Mucosa of descending colon (tissue), 3 donors: ENCODE measurements at regions not wholly inside any gene's neighbourhood (a gene's known extent, or its start where the extent isn't known, plus 50 kb on each side); places are given as distances from the start of the nearest gene placed in this dataset.

Experiments
- ATAC-seq: fragments of 200-7000 bp; cut with Tn5 transposase; one replicate; pipeline ENCODE4 v1.9.1; 2020; ENCODE audit warnings: mild to moderate bottlenecking, moderate library complexity
- DNase-seq, 3 donors: peaks; one replicate each; pipeline ENCODE4 v3.0.0-alpha.2; 2020
- H3K36me3 ChIP-seq: fragments of 200-600 bp; one replicate; pipeline ENCODE4 v1.8.0; 2021; ENCODE audit warnings: low read depth, mild to moderate bottlenecking
- H3K4me1 ChIP-seq: fragments of 200-600 bp; one replicate; pipeline ENCODE4 v1.8.0; 2021; ENCODE audit warnings: low read depth, mild to moderate bottlenecking
- H3K4me3 ChIP-seq: fragments of 200-600 bp; one replicate; pipeline ENCODE4 v1.8.0; 2021; ENCODE audit warnings: mild to moderate bottlenecking
- H3K9me3 ChIP-seq: fragments of 200-600 bp; one replicate; pipeline ENCODE4 v1.8.0; 2021; ENCODE audit warnings: mild to moderate bottlenecking
- CTCF ChIP-seq: fragments of 200-600 bp; IDR thresholded peaks from one replicate; pipeline ENCODE4 v1.8.0; 2022; ENCODE audit warnings: antibody characterized with exemption, mild to moderate bottlenecking
- intact Hi-C, 2 donors: fragments of 100-400 bp; cut with DNase I in 1 of 2; cut with micrococcal nuclease in 1 of 2; formaldehyde crosslinking; loops; one replicate each; pipeline versions ENCODE4 v1.11.0 to v1.11.1; 2022; cut with DNase I, micrococcal nuclease
- donor health status: DM: no; HTN: no; CAD: no; lungs with moderate emphysema.
- donor health status: DM: no; HTN: no; CAD: no.
- donor health status: DM: no; HTN: yes; CAD: no.

GRCh38 chr5:174984863-174985262 is 260.5 kb downstream of the MSX2 start:
- no peaks in the 10 kb centered on the region for H3K4me1 ChIP-seq
- DNase-seq (no peak), ATAC-seq (no peak)
- TF ChIP-seq CTCF, result no peak
- no peak overlapping the region for H3K4me3 ChIP-seq
- intact Hi-C loops, result no loop called here
- H3K36me3 ChIP-seq, result no peaks in the 10 kb centered on the region
- no peaks in the 10 kb centered on the region for H3K9me3 ChIP-seq

DNA sequence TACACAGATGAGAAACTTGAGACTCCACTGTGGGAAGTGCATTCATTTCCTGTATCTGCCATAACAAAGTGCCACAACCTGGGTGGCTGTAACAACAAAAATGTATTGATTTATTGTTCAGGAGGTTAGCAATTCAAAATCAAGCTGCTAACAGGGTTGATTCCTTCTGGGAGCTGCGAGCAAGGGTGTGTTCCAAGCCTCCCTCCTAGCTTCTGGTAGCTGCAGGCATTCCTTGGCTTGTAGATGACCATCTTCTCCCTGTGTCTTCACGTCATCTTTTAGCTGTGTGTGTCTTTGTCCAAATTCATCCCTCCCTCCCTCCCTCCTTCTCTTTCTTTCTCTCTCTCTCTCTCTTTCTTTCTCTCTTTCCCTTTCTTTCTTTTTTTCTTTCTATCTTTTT is 258.1 kb downstream of the MSX2 start:
- H3K4me3 ChIP-seq, result no peak overlapping the region
- DNase-seq (no peak), ATAC-seq (no peak)
- TF ChIP-seq CTCF, result no peak
- no peaks in the 10 kb centered on the region for H3K36me3 ChIP-seq
- H3K4me1 ChIP-seq, result no peaks in the 10 kb centered on the region
- intact Hi-C loops, result no loop called here
- H3K9me3 ChIP-seq, result no peaks in the 10 kb centered on the region

DNA sequence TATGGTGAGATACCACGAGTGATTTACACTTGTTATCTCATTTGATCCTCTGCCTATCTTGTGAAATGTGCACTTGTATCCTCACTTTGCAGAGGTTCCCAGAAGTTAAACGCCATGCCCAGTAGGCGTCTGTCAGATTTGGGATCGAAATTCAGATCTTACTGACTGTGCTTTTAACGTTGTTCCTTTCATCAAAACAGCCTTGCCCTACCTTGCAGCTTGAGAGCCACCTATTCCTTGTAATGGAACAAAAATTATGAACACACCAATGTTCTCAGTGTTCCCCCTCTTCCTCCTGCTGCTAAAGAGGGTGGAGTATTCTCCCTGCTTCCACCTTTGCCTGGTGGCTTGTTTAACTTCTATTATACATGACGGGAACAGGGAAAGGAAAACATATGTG is 257.0 kb downstream of the MSX2 start:
- Histone ChIP-seq H3K9me3 (no peaks in the 10 kb centered on the region), H3K4me3 (no peak overlapping the region), H3K36me3 (no peaks in the 10 kb centered on the region), H3K4me1 (no peaks in the 10 kb centered on the region)
- ATAC-seq (no peak), DNase-seq (no peak)
- no peak for TF ChIP-seq CTCF
- intact Hi-C loops, result no loop called here

GRCh38 chr5:174980952-174981351 is 256.6 kb downstream of the MSX2 start:
- Histone ChIP-seq H3K4me1 (no peaks in the 10 kb centered on the region), H3K9me3 (no peaks in the 10 kb centered on the region), H3K36me3 (no peaks in the 10 kb centered on the region), H3K4me3 (no peak overlapping the region)
- TF ChIP-seq CTCF, result no peak
- intact Hi-C loops, result no loop called here
- no peak for ATAC-seq
- no peak for DNase-seq

- DNase-seq, result no peak
Measured at GRCh38 chr5:174972291-174972690, 247.9 kb downstream of the MSX2 start.

More at GRCh38 chr5:174972291-174972690, 247.9 kb downstream of the MSX2 start:
- TF ChIP-seq CTCF, result no peak
- Histone ChIP-seq H3K4me1 (no peaks in the 10 kb centered on the region), H3K9me3 (no peaks in the 10 kb centered on the region), H3K36me3 (no peaks in the 10 kb centered on the region), H3K4me3 (no peak overlapping the region)
- intact Hi-C loops, result no loop called here
- ATAC-seq, result peak; percentile 21
